Left renal cortex interstitium (tissue), 4 donors: ENCODE measurements at regions not wholly inside any gene's neighbourhood (a gene's known extent, or its start where the extent isn't known, plus 50 kb on each side); places are given as distances from the start of the nearest gene placed in this dataset.
A peak's percentile ranks its signal among the peaks of the same experiment; 100 is the strongest.

Source experiments
- DNase-seq, 4 donors: peaks; one replicate each; pipeline ENCODE4 v3.0.0-alpha.2; 2013; ENCODE audit warnings: low read depth in 4 of 4, low spot score in 2 of 4, missing footprints in 1 of 4

DNA sequence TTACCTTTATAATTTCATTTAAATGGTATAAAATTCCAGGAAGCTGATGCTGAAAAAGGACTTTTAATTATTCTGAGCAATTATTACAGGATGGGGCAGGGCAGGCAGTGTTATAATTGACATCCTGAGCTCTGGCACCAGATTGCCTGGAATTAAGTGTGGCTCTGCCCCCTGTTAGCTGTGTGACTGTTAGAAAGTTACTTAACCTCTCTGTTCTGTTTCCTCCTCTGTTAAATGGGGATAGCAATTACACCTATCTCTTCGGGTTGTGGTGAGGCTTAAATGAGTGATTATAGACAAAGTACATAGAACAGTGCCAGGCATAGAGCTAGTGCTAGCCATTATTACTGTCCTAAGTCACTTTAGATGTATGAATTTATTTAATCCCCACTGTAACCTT is 327.3 kb downstream of the SMAD2 start:
- no peak for DNase-seq

DNA sequence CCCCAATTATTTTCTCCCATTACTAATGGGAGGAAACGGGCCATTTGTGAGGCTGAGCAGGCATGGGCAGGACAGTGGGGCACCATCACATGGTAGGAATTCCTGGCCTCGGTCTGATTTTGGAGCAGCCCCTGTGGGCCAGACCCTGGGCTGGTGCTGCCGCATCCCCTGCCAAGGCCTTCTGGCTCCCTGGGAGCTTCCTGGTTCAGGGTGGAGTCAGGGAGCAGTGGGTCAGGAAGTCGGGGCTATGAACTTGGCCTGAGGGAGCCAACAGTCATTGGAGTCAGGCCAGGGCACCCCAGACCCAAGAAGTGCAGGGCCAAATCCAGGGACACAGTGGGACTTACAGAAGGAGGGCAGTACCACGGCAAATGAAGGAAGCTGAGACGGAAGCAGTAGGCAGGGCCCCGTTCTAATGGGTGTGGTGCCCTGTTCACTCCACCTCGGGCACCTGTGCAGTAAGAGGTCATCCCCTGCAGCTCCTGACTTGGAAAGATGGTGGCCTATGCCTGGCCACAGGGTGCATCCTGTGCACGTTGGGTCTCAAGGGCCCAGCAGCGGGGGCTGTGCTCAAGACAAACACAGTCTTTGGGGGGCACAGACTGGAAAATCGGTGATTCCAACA is 328.1 kb downstream of the SMAD2 start:
- DNase-seq: no peak

DNA sequence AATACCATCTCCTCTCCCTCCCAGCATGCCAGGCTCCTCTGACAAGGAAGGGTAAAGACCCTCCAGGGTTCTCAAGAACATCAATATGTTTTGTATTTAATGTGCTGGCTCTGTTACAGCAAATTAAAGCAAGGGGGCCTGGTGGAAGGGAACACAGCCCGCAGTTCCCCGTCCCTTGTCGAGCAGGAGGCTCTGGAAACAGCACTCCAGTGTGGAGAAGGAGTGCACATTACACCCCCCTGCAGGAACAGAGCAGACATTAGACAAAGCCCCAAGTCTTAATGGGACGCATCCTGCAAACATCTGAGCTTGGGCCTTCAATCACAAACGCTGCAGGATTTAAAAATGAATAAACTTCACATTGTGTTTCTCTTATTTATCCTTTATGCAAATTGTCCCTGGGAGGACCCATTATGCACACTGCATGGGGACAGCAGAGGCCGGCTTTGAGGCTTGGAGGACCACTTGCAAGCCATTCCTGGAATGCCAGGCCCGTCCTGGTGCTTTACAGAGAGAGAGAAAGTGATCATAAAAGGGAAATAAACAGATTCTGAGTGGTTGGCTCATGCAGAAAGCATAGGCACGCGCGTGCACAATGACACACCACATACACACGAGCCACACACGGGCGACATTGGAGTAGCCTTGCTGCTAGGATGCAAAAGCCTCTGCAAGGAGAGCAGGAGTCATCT is 328.7 kb downstream of the SMAD2 start:
- no peak for DNase-seq

DNA sequence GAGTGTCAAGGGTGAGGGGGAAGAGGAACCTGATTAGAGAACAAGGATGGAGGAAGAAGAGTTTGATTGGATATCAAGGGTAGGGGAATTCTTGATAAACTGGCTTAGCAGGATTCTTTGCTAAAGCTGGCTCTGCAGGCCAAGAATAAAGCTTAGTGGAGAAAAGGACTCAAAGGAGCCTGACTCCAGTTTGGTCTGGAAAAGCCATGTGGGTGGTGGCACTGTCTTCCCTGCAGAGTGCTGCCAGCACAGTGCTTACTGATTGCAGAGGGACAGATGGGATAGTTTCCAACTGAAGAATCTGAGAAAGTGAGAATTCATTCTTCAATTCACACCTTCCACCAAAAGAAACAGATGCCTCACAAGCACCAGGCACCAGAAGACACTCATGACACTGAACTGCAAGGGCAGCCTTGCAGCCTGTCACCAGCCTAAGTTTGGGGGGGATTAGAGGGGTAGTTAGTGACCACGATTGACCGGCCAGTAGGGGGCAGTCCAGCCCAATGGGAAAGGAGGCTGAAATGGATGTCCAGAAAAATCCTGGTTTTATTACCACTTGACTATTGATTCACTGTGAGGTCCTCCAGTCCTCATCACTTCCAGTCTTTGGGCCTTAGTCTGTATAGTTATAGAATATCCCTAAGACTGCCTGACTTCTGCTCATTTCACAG is 334.5 kb downstream of the SMAD2 start:
- DNase-seq: no peak

DNA sequence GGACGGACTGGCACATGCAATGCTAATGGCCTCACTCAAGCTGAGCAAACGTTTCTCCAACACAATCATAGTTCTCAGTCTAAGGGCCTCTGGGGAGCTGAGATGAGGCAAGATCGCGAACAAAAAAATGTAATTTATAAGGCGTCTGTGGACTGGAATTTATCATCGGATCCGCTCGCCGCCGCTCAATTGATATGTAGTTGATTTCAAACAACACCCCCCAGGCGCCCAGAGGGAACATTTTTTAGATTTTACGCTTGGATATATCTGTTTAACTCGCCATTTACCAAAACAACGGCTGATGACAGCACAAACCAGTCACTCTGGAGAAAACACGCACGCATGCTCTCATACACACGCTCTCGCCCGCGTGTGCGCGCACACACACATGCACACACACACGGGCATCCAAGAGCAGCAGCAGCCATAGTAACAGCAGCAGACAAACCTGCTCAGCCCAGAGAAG is 335.8 kb downstream of the SMAD2 start:
- DNase-seq: no peak

DNA sequence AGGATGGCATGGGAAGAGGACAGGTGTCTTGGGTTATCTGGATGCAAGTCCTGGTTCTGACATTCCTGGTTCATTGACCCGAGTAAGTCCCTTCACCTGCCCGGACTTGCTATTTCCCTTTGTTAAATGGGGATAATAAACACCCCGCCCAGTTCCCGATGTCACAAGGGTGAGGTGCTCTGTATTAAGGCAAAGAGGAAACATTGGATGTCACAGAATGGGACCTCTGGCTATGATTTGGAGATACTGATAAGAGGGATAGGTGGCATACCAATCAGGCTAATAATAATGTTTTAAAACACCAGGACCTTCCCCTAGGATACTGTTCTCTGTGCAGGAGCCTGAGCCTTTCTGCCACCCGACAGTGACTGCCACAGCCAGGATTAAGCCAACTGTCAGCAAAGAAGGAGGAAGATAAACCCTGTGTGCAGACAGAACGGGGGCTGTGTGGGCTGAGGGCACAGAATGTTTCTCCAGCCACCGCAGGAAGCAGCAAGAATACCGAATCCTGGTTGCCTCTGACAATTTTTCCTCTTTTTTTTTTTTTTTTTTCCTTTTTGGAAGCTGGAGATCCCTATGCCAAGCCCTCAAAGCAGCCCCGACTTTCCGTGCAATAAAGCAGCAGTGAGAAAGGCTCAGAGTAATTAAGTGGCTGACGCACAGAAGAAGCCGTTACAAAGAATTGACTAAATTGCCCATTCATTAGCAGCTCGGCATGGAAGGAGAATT is 336.6 kb downstream of the SMAD2 start:
- no peak for DNase-seq

DNA sequence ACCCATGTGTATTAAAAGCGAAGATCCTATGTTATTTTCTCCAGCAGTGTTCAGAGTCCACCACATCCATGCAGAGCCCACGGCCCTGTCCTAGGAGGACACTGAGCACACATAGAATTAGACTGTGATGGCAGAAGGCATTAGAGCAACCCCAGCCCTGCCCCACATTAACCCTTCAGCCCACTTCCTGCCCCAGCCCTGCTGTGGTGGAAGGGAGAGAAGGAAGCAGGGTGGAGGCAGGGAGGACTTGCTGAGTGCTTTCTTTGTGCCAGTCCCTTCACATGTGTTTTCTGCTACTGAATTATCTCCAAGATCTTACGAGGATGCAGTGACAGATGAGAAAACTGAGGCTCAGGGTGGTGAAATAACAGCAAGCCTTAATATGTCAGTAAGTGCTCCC is 339.0 kb downstream of the SMAD2 start:
- DNase-seq: no peak

DNA sequence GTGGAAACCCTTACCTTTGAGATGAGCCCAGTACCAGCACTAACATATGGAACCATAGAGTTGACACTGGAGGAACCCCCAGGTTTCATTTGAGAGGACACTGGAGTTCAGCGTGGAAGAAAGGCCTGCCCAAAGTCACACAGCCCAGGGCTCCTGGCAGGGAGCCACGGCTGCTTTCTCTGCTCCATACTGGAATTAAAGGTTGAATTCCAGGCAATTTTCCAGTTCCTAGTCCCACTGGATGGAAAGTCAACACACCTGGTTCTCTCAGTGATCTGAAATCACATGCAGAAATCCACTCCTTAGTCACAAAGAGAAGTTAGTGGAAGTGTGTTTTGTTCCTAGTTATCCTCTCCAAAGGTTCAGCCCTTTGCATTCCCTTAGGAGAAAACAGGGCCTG is 336.1 kb upstream of the SKOR2 start:
- DNase-seq: no peak

DNA sequence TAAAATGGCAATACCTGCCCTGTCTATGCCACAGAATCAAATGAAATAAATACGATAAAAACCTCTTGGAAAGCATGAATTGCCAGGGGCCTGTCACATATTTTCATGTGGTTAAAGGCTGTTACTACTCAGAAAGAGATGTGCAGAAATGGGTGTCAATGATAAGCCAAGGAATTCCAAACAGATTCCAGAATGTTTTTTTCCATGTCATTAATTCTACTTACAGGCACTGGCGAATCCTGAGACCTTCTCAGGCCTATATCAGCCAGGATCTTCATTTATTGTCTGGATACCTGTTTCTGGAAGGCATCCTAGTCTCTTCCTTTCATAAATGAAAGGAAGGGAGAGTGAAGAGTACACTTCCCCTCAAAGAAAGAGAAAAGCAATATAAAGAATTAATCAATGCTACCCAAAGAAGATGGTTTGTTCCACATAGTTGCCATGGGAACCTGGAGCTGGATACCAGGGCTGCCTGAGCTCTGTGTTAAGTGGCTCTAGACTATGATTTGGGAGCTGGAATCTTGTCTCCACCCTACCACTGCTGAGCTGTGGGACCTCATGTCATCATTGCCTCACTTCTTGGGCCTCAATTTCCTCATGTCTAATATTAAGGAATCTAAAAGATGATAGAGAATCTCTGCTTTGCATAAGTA is 335.1 kb upstream of the SKOR2 start:
- DNase-seq: no peak

DNA sequence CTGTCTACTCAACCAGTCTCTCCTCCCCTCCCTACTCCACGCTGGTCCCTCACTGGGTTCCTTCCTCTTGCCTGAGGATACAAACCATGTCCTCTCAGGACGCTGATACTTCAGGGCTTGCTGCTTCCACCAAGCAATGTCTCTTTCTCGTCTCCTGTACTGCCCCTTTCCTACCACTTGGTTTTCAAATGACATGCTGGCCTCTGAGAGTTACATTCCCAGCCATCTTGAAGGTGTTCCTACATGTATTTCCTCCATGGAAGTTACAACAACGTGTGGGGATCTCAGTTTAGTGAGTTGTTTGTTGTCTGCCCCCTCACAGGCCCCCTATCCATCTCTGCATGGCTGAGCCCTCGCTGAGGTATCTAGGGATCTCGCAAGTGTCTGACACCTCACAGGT is 334.5 kb upstream of the SKOR2 start:
- DNase-seq: no peak

DNA sequence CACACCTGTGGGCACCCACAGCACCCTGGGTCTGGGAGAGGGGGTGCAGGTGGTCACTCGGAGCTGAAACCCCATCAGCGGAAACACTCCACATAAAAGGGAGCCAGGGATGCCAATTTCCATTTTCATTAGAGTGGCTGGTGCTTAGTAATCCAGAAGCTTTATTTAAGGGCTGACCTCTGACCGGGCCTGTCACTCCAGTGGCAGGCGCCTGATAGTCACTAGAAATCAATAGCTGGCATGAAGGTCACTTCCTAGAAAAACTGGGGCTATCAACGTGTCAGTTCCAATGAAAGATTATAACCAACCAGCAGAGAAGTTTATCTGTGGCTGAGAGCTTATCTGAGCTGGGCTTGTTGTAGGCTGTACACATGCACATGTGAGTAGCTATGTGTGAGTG is 333.7 kb upstream of the SKOR2 start:
- DNase-seq: no peak

DNA sequence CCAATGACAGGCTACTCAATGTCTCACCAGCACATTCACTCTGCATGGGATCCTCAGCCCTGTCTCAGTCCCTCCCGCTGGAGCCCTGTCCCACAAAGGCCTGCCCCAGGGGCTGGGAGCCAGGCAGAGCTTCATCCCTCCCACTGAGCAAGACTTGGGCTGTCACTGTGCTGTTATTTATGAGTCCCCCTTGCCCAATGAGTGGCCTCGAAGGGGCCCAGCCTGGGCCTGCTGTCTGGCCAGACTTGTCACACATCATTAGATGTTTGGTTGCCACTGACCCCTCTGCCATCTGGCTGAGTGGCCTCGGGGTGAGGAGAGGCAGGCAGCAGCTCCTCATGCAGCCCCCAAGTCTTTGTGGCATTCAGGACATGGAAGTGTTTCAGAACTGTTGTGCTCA is 330.6 kb upstream of the SKOR2 start:
- peak in 2 of 4 donors; percentile 14 to 23 for DNase-seq

DNA sequence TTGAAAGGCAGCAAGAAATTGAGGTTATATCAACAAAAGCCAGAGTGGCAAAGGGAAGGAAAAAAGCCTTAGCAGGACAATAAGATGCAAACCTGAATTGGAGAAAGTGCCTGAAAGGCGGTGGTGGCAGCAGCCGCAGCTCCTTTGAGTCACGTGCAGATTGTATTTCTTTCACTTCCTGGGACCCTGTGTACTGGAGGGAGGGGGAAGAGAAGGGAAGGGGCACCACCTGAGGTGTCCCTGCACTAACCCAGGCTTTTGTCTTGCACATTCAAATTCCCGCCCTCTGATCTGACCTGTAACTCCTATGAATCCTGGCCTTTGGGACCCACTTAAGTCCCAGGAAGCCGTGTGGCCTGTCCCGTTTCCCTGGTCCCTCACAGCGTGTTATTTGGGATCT is 326.1 kb upstream of the SKOR2 start:
- DNase-seq: no peak

DNA sequence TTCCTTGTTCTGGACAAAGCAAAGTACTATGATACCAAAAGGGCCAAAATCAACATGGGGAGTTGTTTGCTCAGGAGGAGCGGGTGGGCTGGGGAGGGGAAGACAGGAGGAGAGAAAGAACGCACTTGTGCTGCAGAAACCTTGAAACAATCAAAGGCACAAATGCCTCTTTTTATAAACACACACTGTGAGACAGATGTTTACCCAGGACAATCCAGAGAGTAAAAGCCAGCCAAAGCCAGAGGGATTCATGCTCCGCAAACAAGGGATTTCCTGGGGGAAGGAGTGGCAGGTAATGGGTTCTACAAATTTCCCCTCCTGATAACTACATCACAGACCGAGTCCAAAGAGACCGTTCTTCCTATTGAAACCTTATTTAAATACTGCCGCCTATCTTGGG is 323.5 kb upstream of the SKOR2 start:
- no peak for DNase-seq

DNA sequence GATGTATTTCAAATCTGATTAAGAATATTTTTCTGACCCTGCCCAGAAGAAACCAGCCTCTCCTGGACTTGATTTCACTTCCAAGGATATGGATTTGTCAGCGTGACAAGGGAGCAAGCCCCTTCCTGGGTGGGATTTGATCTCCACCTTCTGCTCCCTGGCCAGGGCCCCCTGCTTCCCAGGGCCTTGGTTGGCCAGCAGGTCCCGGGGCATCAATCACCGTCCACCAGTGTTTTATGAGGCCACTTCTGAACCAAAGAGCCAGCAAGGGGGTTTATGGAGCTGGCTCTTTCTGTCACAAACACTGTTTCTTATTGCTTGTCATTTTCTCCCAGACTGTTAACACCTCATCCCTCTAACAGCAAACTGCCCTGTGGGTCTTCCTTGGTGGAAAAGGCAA is 320.5 kb upstream of the SKOR2 start:
- no peak for DNase-seq

DNA sequence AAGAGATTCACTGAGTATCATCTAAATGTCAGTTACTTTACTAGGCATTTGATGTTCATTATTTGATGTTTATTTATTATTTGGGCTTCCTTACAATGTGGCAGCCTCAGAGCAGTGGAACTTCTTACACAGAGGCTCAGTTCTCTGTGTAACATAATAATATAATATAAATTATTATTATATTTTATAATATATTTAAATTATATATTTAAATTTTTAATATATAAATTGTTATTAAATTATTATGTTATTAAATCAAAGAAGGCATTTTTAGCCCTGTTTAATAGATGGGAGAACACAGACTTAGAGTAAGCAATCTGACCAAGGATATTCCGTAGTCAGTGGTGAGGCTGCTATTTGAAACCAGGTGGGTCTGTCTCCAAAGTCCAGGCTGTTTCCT is 315.3 kb upstream of the SKOR2 start:
- no peak for DNase-seq

DNA sequence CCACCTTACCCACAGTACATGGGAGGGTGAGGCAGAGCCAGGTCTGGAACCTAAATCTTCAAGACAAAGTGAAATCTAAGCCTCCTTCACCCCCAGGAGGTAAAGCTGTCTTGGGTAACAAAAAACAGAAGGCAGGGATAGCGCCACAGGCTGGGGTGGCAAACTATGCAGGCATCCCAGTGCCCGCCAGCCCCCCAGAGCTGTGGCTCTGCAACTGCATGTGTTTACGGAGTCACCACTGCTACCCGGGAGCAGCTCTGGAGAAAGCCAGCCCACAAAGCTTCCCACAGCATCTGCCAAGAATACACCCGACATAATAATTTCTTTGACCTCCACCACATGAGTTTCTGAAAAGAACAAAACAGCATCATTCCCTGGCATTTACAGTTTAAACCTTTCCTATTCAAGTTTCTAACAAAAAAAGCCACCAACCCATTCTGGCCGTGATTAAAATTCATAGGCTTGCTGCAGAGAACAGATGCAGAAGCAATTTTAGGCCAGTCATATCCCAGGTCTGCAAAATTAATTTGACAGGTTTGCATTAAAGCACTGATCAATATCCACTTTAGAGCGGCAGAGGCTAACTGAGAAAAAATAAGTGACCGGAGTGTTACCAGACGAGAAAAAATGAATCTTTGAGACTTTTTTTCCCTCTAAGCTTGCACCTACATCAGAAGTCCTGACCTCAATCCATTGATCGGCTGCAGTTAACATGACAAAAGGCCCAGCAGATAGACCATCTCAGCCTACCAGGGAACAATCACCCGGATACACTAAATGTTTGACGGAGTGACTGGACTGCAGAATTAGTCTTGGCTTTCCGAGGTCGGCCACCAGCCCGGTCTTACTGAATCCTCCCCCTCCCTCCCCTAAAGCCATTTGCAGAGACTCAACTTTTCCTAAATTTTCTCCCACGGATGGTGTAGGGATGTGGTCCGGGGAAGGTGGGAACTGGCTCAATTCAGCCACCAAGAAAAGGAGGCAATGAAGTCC is 309.6 kb upstream of the SKOR2 start:
- no peak for DNase-seq

DNA sequence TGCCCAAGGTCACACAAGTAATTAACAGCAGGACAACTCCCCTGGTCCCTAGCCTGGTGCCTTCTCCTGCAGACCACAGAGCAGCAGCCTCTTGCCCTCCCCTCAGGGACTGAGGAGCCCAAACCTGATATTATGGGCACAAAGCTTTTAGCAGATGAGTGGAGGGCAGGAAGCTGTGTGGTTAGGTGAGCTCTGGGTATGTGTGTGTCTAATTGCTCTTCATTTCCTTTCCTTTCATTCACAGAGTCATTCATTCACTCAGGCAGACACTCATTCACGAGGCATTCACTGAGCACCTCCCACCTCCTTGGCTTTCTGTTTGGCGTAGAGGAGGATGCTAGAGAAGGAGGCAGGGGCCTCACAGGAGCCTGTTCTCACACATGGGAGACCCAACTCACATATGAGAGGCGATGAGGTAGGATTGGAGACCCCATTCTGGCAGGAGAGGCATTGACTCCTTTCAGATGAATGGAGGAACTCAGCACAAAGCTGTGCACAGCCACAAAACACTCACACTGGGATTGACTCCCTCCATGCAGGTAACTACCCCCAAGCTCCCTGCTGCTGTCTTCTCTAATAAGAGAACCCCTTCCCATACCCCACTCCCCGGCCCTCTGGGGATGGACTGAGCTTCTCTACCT is 306.8 kb upstream of the SKOR2 start:
- DNase-seq: no peak

DNA sequence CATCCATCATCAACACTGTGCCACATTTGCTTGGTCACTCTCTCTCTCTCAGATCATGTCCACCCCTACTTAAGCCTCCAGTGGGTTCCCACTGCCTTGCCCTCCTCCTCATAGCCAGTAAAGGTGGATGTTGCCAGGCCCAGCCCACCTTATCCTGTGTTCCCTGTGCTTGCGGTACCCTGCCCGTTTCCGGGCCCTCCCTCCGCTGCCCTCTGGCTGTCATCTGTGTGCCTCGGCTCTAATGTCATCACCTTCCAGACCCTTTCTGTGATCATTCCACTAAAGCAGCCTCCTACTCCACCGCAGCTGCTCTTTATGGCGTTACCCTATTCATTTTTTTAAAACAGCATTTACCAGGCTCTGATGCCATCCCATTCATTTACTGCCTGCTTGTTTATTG is 305.7 kb upstream of the SKOR2 start:
- no peak for DNase-seq
